PC-9 (cell line): ENCODE measurements at regions not wholly inside any gene's neighbourhood (a gene's known extent, or its start where the extent isn't known, plus 50 kb on each side); places are given as distances from the start of the nearest gene placed in this dataset.

Experiments used
- BruUV-seq: library from RNA; stranded (reverse); fragments of 400-500 nt; replicated peaks from 2 replicates; lab custom pipeline; 2021; lab: Mats Ljungman, UMichigan
- CTCF ChIA-PET: fragments of 300-600 bp; sonication (Branson Sonifier 250); formaldehyde crosslinking; loops from one replicate; lab custom pipeline; 2022; ENCODE audit warnings: antibody characterized with exemption; lab: Charles Lee
- POLR2A ChIA-PET: fragments of 300-600 bp; sonication (Branson Sonifier 250); formaldehyde crosslinking; loops from one replicate; lab custom pipeline; 2022; ENCODE audit warnings: antibody characterized with exemption; ENCODE audit not compliant: unreplicated experiment; lab: Charles Lee
- DNase-seq, 2 experiments: peaks; one replicate each; pipeline versions ENCODE4 v3.0.0 to v3.0.0-alpha.2; 2015 to 2022; ENCODE audit warnings: mixed read lengths in 1 of 2
- H2AFZ ChIP-seq: fragments of 200-600 bp; sonication (generic); 2 replicates; pipeline ENCODE4 v1.8.1; 2017; ENCODE audit warnings: antibody characterized with exemption
- H3F3A ChIP-seq: fragments of 200-600 bp; sonication (generic); 2 replicates; pipeline ENCODE4 v1.8.1; 2017; ENCODE audit warnings: antibody characterized with exemption, mild to moderate bottlenecking, low read depth; ENCODE audit not compliant: insufficient read depth
- H3K27ac ChIP-seq: fragments of 200-600 bp; sonication (generic); 2 replicates; pipeline ENCODE4 v1.6.1; 2016; ENCODE audit warnings: mixed run types
- H3K27me3 ChIP-seq: fragments of 200-600 bp; sonication (generic); 2 replicates; pipeline ENCODE4 v1.6.1; 2016; ENCODE audit warnings: low read depth, mixed run types; ENCODE audit not compliant: insufficient read depth
- H3K36me3 ChIP-seq: fragments of 200-600 bp; sonication (generic); 2 replicates; pipeline ENCODE4 v1.6.1; 2016; ENCODE audit warnings: low read depth, mixed run types
- H3K4me1 ChIP-seq: fragments of 200-600 bp; sonication (generic); replicated peaks from 2 replicates; pipeline ENCODE4 v1.6.1; 2016; ENCODE audit warnings: mixed run types; ENCODE audit not compliant: insufficient read depth
- H3K4me2 ChIP-seq: fragments of 200-600 bp; sonication (generic); 2 replicates; pipeline ENCODE4 v1.6.1; 2017; ENCODE audit warnings: mixed run types
- H3K4me3 ChIP-seq: fragments of 200-600 bp; sonication (generic); 2 replicates; pipeline ENCODE4 v1.6.1; 2016; ENCODE audit warnings: mixed run types
- H3K79me2 ChIP-seq: fragments of 200-600 bp; sonication (generic); 2 replicates; pipeline ENCODE4 v1.6.1; 2017; ENCODE audit warnings: low read depth, mixed run types
- H3K9me2 ChIP-seq: fragments of 200-600 bp; sonication (generic); 2 replicates; pipeline ENCODE4 v1.8.1; 2017; ENCODE audit warnings: mild to moderate bottlenecking; ENCODE audit not compliant: insufficient read depth
- H3K9me3 ChIP-seq: fragments of 200-600 bp; sonication (generic); 2 replicates; pipeline ENCODE4 v1.8.1; 2016; ENCODE audit warnings: low read depth; ENCODE audit not compliant: insufficient read depth
- H4K20me1 ChIP-seq: fragments of 200-600 bp; sonication (generic); 2 replicates; pipeline ENCODE4 v1.8.1; 2017; ENCODE audit not compliant: insufficient read depth
- CTCF ChIP-seq: fragments of 200-600 bp; sonication (generic); conservative IDR thresholded peaks from 2 replicates; pipeline ENCODE4 v1.6.1; 2017; ENCODE audit warnings: mixed run types, antibody characterized with exemption, mild to moderate bottlenecking, moderate library complexity
- EZH2 ChIP-seq: fragments of 200-600 bp; sonication (generic); IDR thresholded peaks from 2 replicates; pipeline ENCODE4 v1.8.0; 2017; ENCODE audit warnings: antibody characterized with exemption, low read depth
- intact Hi-C: fragments of 100-400 bp; cut with micrococcal nuclease; formaldehyde crosslinking; loops from one replicate; pipeline ENCODE4 v1.10.0; 2022; ENCODE audit not compliant: unreplicated experiment

- DNase-seq = no peak
- intact Hi-C loops = no loop called here
- Histone ChIP-seq H4K20me1 (no peaks in the 10 kb centered on the region), H3K4me2 (no peak overlapping the region), H3K27ac (no peak overlapping the region), H3K79me2 (no peaks in the 10 kb centered on the region), H3K27me3 (peaks cover 19% of the 10 kb centered on the region), H2AFZ (no peak overlapping the region), H3K36me3 (no peaks in the 10 kb centered on the region), H3K9me2 (no peaks in the 10 kb centered on the region), H3K4me3 (no peak overlapping the region), H3K4me1 (no peaks in the 10 kb centered on the region), H3K9me3 (no peaks in the 10 kb centered on the region), H3F3A (no peaks in the 10 kb centered on the region)
- no TSS peak for BruUV-seq
- CTCF ChIA-PET = no interaction called here
- POLR2A ChIA-PET = no interaction called here
- no peak for TF ChIP-seq EZH2
- TF ChIP-seq CTCF = no peak
These were observed 201.5 kb upstream of the SLC35G4 start for GRCh38 chr18:11407940-11408339.

GRCh38 chr18:11405804-11406203 lies 203.6 kb upstream of the SLC35G4 start:
- POLR2A ChIA-PET = no interaction called here
- H3K27me3 ChIP-seq = peaks cover 17% of the 10 kb centered on the region
- no TSS peak for BruUV-seq

GRCh38 chr18:11400703-11401102 lies 208.7 kb upstream of the SLC35G4 start:
- no peaks in the 10 kb centered on the region for H3F3A ChIP-seq
- CTCF ChIA-PET = no interaction called here
- POLR2A ChIA-PET = no interaction called here
- H3K9me2 ChIP-seq = no peaks in the 10 kb centered on the region
- no TSS peak for BruUV-seq
- H3K79me2 ChIP-seq = no peaks in the 10 kb centered on the region
- no peak overlapping the region for H2AFZ ChIP-seq
- H3K4me2 ChIP-seq = no peak overlapping the region
- H3K27me3 ChIP-seq = peaks cover 13% of the 10 kb centered on the region
- H3K27ac ChIP-seq = no peak overlapping the region
- no peaks in the 10 kb centered on the region for H3K4me1 ChIP-seq
- no peak for DNase-seq
- no peak overlapping the region for H3K4me3 ChIP-seq
- TF ChIP-seq CTCF (no peak), EZH2 (no peak)
- no peaks in the 10 kb centered on the region for H3K36me3 ChIP-seq
- no peaks in the 10 kb centered on the region for H4K20me1 ChIP-seq
- H3K9me3 ChIP-seq = no peaks in the 10 kb centered on the region
- intact Hi-C loops = no loop called here

More at GRCh38 chr18:11405804-11406203, 203.6 kb upstream of the SLC35G4 start:
- H2AFZ ChIP-seq = no peak overlapping the region
- no peak overlapping the region for H3K4me3 ChIP-seq
- H3F3A ChIP-seq = no peaks in the 10 kb centered on the region
- H4K20me1 ChIP-seq = no peaks in the 10 kb centered on the region
- no peak for TF ChIP-seq EZH2
- TF ChIP-seq CTCF = no peak
- CTCF ChIA-PET = no interaction called here
- H3K4me2 ChIP-seq = no peak overlapping the region
- H3K79me2 ChIP-seq = no peaks in the 10 kb centered on the region
- no peaks in the 10 kb centered on the region for H3K9me3 ChIP-seq
- H3K9me2 ChIP-seq = no peaks in the 10 kb centered on the region
- no peaks in the 10 kb centered on the region for H3K36me3 ChIP-seq
- no peaks in the 10 kb centered on the region for H3K4me1 ChIP-seq
- intact Hi-C loops = no loop called here
- no peak overlapping the region for H3K27ac ChIP-seq
- DNase-seq = no peak
